SJSA1 (cell line): ENCODE measurements at regions not wholly inside any gene's neighbourhood (a gene's known extent, or its start where the extent isn't known, plus 50 kb on each side); places are given as distances from the start of the nearest gene placed in this dataset.

ENCODE experiments used
- DNase-seq, 2 experiments: peaks; one replicate each; pipeline ENCODE4 v3.0.0-alpha.2; 2015 to 2020; ENCODE audit warnings: low spot score in 2 of 2, low read depth in 1 of 2
- H3K27ac ChIP-seq: fragments of 250-450 bp; sonication (Bioruptor Pico); 2 replicates; pipeline ENCODE4 v1.5.1; 2020; ENCODE audit warnings: mild to moderate bottlenecking, moderate library complexity
- H3K27me3 ChIP-seq: fragments of 250-450 bp; sonication (Bioruptor Pico); replicated peaks from 2 replicates; pipeline ENCODE4 v1.5.1; 2020; ENCODE audit warnings: mild to moderate bottlenecking, moderate library complexity
- H3K36me3 ChIP-seq: fragments of 250-450 bp; sonication (Bioruptor Pico); 2 replicates; pipeline ENCODE4 v1.5.1; 2020; ENCODE audit warnings: mild to moderate bottlenecking
- H3K4me1 ChIP-seq: fragments of 250-450 bp; sonication (Bioruptor Pico); replicated peaks from 2 replicates; pipeline ENCODE4 v1.6.1; 2021; ENCODE audit warnings: mild to moderate bottlenecking
- H3K4me3 ChIP-seq: fragments of 250-450 bp; sonication (Bioruptor Pico); 2 replicates; pipeline ENCODE4 v1.5.1; 2020; ENCODE audit warnings: mild to moderate bottlenecking
- H3K9me3 ChIP-seq: fragments of 250-450 bp; sonication (Bioruptor Pico); replicated peaks from 2 replicates; pipeline ENCODE4 v1.5.1; 2020; ENCODE audit warnings: mild to moderate bottlenecking

GRCh38 chr3:182609575-182610156 is 183.6 kb upstream of the ATP11B start:
- no peak overlapping the region for H3K4me3 ChIP-seq
- H3K27ac ChIP-seq: no peak overlapping the region
- no peaks in the 10 kb centered on the region for H3K27me3 ChIP-seq
- H3K9me3 ChIP-seq: no peaks in the 10 kb centered on the region
- no peaks in the 10 kb centered on the region for H3K4me1 ChIP-seq
- no peak for DNase-seq
- H3K36me3 ChIP-seq: no peaks in the 10 kb centered on the region

- DNase-seq: no peak
- Histone ChIP-seq H3K4me1 (no peaks in the 10 kb centered on the region), H3K27ac (no peak overlapping the region), H3K27me3 (no peaks in the 10 kb centered on the region), H3K4me3 (no peak overlapping the region), H3K9me3 (no peaks in the 10 kb centered on the region), H3K36me3 (no peaks in the 10 kb centered on the region)
These were observed 181.0 kb upstream of the ATP11B start for GRCh38 chr3:182612332-182612731.

- H3K36me3 ChIP-seq: no peaks in the 10 kb centered on the region
- no peaks in the 10 kb centered on the region for H3K27me3 ChIP-seq
- no peaks in the 10 kb centered on the region for H3K9me3 ChIP-seq
- no peak overlapping the region for H3K27ac ChIP-seq
- H3K4me1 ChIP-seq: peaks cover 7% of the 10 kb centered on the region
- no peak for DNase-seq
- H3K4me3 ChIP-seq: no peak overlapping the region
These were observed 175.8 kb upstream of the ATP11B start for GRCh38 chr3:182617500-182617899.

GRCh38 chr3:182618085-182618732 is 175.1 kb upstream of the ATP11B start:
- H3K36me3 ChIP-seq: no peaks in the 10 kb centered on the region
- no peak overlapping the region for H3K27ac ChIP-seq
- peak in 1 of 2 experiments; percentile 34 for DNase-seq
- H3K4me3 ChIP-seq: no peak overlapping the region
- no peaks in the 10 kb centered on the region for H3K9me3 ChIP-seq
- H3K27me3 ChIP-seq: no peaks in the 10 kb centered on the region
- H3K4me1 ChIP-seq: peaks cover 7% of the 10 kb centered on the region

GRCh38 chr3:182618981-182619591 is 174.2 kb upstream of the ATP11B start:
- H3K4me3 ChIP-seq: no peak overlapping the region
- no peaks in the 10 kb centered on the region for H3K27me3 ChIP-seq
- no peak for DNase-seq
- no peaks in the 10 kb centered on the region for H3K36me3 ChIP-seq
- peaks cover 7% of the 10 kb centered on the region for H3K4me1 ChIP-seq
- H3K27ac ChIP-seq: no peak overlapping the region
- no peaks in the 10 kb centered on the region for H3K9me3 ChIP-seq

GRCh38 chr3:182620723-182621434 is 172.4 kb upstream of the ATP11B start:
- Histone ChIP-seq H3K27ac (no peak overlapping the region), H3K27me3 (no peaks in the 10 kb centered on the region), H3K9me3 (no peaks in the 10 kb centered on the region; the same call in 1 of the 2 replicates), H3K4me3 (no peak overlapping the region), H3K4me1 (peaks cover 7% of the 10 kb centered on the region), H3K36me3 (no peaks in the 10 kb centered on the region)
- DNase-seq: no peak

- Histone ChIP-seq H3K4me1 (peaks cover 7% of the 10 kb centered on the region), H3K9me3 (no peaks in the 10 kb centered on the region; the same call in 1 of the 2 replicates), H3K36me3 (no peaks in the 10 kb centered on the region), H3K4me3 (no peak overlapping the region), H3K27me3 (no peaks in the 10 kb centered on the region), H3K27ac (no peak overlapping the region)
- DNase-seq: no peak
These were observed 171.7 kb upstream of the ATP11B start for GRCh38 chr3:182621435-182622240.

- no peak overlapping the region for H3K27ac ChIP-seq
- H3K27me3 ChIP-seq: no peaks in the 10 kb centered on the region
- no peaks in the 10 kb centered on the region; the same call in 1 of the 2 replicates for H3K9me3 ChIP-seq
- H3K4me3 ChIP-seq: no peak overlapping the region
- H3K36me3 ChIP-seq: no peaks in the 10 kb centered on the region
- H3K4me1 ChIP-seq: peaks cover 7% of the 10 kb centered on the region
- no peak for DNase-seq
These were observed 171.1 kb upstream of the ATP11B start for GRCh38 chr3:182622241-182622545.

- H3K4me3 ChIP-seq: no peak overlapping the region
- H3K4me1 ChIP-seq: no peaks in the 10 kb centered on the region
- H3K27ac ChIP-seq: no peak overlapping the region
- H3K36me3 ChIP-seq: no peaks in the 10 kb centered on the region
- DNase-seq: no peak
- H3K9me3 ChIP-seq: no peaks in the 10 kb centered on the region; the same call in 1 of the 2 replicates
- H3K27me3 ChIP-seq: no peaks in the 10 kb centered on the region
These were observed 166.5 kb upstream of the ATP11B start for GRCh38 chr3:182626484-182627467.

- Histone ChIP-seq H3K27me3 (no peaks in the 10 kb centered on the region), H3K27ac (no peak overlapping the region), H3K4me1 (no peaks in the 10 kb centered on the region), H3K36me3 (no peaks in the 10 kb centered on the region), H3K9me3 (no peaks in the 10 kb centered on the region; the same call in 1 of the 2 replicates), H3K4me3 (no peak overlapping the region)
- no peak for DNase-seq
These were observed 164.8 kb upstream of the ATP11B start for GRCh38 chr3:182628531-182628930.

- Histone ChIP-seq H3K36me3 (no peaks in the 10 kb centered on the region), H3K9me3 (no peaks in the 10 kb centered on the region; the same call in 1 of the 2 replicates)
- no peak for DNase-seq
These were observed 163.8 kb upstream of the ATP11B start for GRCh38 chr3:182629521-182629920.

GRCh38 chr3:182631183-182632076 is 161.9 kb upstream of the ATP11B start:
- no peaks in the 10 kb centered on the region for H3K4me1 ChIP-seq
- no peak for DNase-seq
- H3K36me3 ChIP-seq: no peaks in the 10 kb centered on the region
- H3K9me3 ChIP-seq: no peaks in the 10 kb centered on the region
- no peak overlapping the region for H3K4me3 ChIP-seq
- H3K27me3 ChIP-seq: no peaks in the 10 kb centered on the region
- no peak overlapping the region for H3K27ac ChIP-seq

More at GRCh38 chr3:182629521-182629920, 163.8 kb upstream of the ATP11B start:
- Histone ChIP-seq H3K4me1 (no peaks in the 10 kb centered on the region), H3K27me3 (no peaks in the 10 kb centered on the region), H3K4me3 (no peak overlapping the region), H3K27ac (no peak overlapping the region)
